ENCODE measurements at regions not wholly inside any gene's neighbourhood (a gene's known extent, or its start where the extent isn't known, plus 50 kb on each side); places are given as distances from the start of the nearest gene placed in this dataset.

DNA sequence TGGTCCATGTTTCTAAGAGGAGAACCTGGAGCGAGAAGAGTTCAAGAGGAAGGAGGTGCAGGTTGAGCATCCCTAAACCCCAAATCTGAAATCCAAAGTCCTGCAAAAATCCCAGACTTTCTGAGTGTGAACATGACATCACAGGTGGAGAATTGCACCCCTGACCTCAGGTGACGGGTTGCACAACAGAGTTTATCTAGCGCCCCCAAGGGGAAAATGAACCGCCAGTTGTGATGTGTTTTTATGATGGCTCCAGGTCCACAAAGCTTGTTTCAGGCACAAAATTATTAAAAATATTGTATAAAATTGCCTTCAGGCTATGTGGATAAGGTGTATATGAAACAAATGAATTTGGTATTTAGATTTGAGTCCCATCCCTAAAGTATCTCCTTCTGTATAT, 420.0 kb downstream of the GABRB3 start:
- TF ChIP-seq EZH2 (IDR thresholded peaks at IDR 0.05; ENCODE audit: low read depth): no peak
- TF ChIP-seq, protein P1, sequence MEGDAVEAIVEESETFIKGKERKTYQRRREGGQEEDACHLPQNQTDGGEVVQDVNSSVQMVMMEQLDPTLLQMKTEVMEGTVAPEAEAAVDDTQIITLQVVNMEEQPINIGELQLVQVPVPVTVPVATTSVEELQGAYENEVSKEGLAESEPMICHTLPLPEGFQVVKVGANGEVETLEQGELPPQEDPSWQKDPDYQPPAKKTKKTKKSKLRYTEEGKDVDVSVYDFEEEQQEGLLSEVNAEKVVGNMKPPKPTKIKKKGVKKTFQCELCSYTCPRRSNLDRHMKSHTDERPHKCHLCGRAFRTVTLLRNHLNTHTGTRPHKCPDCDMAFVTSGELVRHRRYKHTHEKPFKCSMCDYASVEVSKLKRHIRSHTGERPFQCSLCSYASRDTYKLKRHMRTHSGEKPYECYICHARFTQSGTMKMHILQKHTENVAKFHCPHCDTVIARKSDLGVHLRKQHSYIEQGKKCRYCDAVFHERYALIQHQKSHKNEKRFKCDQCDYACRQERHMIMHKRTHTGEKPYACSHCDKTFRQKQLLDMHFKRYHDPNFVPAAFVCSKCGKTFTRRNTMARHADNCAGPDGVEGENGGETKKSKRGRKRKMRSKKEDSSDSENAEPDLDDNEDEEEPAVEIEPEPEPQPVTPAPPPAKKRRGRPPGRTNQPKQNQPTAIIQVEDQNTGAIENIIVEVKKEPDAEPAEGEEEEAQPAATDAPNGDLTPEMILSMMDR (conservative IDR thresholded peaks at IDR 0.05): no peak

All from PC-9 (cell line).